ENCODE measurements at regions not wholly inside any gene's neighbourhood (a gene's known extent, or its start where the extent isn't known, plus 50 kb on each side); places are given as distances from the start of the nearest gene placed in this dataset.

DNA sequence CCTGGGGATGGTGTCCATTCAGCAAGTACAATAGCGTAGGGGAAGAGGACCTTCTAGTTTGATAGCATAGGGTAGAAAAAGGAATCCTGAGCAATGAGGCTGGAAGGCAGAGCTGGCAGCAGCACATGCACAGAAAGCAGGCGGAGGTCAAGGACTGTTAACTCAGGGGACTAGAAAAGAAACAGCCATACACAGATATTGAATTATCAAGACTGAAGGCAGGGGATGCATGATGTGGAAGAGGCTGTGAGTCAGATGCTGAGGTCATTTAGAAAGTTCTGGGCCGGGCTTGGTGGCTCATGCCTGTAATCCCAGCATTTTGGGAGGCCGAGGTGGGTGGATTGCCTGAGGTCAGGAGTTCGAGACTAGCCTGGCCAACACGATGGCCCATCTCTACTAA is 65.6 kb downstream of the OPTC start:
- TF ChIP-seq EZH2 (IDR thresholded peaks at IDR 0.05; ENCODE audit: borderline replicate concordance) (no peak), EZH2phosphoT487 (IDR thresholded peaks at IDR 0.05; ENCODE audit: low read depth, severe bottlenecking, unreplicated experiment) (no peak)
- TF ChIP-seq, protein P1, sequence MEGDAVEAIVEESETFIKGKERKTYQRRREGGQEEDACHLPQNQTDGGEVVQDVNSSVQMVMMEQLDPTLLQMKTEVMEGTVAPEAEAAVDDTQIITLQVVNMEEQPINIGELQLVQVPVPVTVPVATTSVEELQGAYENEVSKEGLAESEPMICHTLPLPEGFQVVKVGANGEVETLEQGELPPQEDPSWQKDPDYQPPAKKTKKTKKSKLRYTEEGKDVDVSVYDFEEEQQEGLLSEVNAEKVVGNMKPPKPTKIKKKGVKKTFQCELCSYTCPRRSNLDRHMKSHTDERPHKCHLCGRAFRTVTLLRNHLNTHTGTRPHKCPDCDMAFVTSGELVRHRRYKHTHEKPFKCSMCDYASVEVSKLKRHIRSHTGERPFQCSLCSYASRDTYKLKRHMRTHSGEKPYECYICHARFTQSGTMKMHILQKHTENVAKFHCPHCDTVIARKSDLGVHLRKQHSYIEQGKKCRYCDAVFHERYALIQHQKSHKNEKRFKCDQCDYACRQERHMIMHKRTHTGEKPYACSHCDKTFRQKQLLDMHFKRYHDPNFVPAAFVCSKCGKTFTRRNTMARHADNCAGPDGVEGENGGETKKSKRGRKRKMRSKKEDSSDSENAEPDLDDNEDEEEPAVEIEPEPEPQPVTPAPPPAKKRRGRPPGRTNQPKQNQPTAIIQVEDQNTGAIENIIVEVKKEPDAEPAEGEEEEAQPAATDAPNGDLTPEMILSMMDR (IDR thresholded peaks at IDR 0.05; ENCODE audit: poor library complexity), result no peak
